ENCODE measurements at regions not wholly inside any gene's neighbourhood (a gene's known extent, or its start where the extent isn't known, plus 50 kb on each side); places are given as distances from the start of the nearest gene placed in this dataset.

GRCh38 chr13:30829145-30829832, 76.8 kb upstream of the MEDAG start (continued):
- TF ChIP-seq HDAC2 (IDR thresholded peaks at IDR 0.05; ENCODE audit: borderline replicate concordance in 1 of 2, low read depth in 2 of 2, low read length in 2 of 2) = no peak
- TF ChIP-seq MAFK (IDR thresholded peaks at IDR 0.05; ENCODE audit: low read depth, low read length) = no peak

All from H1 (cell line).